Stimulated activated naive CD8-positive, alpha-beta T cell treated with anti-CD3 and anti-CD28 coated beads, Interleukin-15, Interleukin-2, amounts not matched to agents 100 U/mL and 50 U/mL, for 24 hours (primary cell): ENCODE measurements at regions not wholly inside any gene's neighbourhood (a gene's known extent, or its start where the extent isn't known, plus 50 kb on each side); places are given as distances from the start of the nearest gene placed in this dataset.

Source experiments
- ATAC-seq: fragments of 150-1000 bp; cut with Tn5 transposase; one replicate; pipeline ENCODE4 v1.10.0; 2021
- DNase-seq: peaks from one replicate; pipeline ENCODE4 v3.0.0; 2021

DNA sequence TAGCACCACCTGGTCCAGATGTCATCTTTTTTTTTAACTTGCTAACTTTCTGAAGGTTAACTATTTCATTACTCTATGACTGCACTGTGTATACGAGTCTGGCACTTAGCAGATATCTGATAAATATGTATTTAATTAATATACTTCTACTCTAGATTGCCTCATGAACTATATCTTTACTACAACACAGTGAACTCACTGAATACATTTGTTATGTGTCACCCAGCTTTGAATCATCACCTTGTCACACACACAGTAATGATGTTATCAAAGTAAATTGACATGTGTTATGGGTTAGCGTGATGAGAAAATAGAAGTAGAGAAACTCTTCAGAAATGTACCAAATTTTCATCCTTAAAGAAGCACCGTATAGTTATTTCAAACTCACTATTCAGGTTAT is 419.3 kb upstream of the ADGRL3 start:
- DNase-seq: no peak
- no peak for ATAC-seq

DNA sequence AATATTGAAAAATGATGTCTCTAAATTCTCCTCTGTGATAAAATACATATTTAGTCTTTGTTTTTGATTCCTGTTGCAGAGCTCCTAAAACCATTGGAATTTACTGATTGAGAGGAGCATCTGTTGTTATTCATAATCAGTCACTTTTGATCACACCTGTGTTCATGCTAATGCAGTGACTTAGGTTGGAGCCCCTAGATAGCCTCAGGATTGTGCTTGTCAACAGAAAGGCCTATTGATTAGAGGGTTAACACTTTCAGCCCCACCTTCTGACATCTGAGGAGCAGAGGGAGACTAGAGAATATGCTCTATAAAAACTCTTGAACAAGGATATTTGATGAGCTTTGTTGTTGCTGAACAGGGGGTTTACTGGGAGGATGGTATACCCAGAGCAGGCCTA is 409.5 kb upstream of the ADGRL3 start:
- DNase-seq (no peak), ATAC-seq (no peak)

DNA sequence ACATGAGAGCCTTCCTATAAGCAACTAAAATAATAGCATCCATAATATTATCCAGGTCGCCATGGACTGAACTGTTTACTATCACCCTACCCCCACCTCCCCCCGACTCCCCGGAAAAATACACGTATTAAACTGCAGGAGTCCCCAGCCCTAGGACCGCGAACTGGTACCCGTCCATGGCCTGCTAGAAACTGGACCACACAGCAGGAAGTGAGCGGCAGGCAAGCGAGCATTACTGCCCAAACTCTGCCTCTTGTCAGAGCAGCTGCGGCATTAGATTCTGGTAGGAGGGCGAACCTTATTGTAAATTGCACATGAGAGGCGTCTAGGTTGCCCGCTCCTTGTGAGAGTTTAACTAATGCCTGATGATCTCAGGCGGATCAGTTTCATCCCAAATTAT is 405.8 kb upstream of the ADGRL3 start:
- no peak for ATAC-seq

DNA sequence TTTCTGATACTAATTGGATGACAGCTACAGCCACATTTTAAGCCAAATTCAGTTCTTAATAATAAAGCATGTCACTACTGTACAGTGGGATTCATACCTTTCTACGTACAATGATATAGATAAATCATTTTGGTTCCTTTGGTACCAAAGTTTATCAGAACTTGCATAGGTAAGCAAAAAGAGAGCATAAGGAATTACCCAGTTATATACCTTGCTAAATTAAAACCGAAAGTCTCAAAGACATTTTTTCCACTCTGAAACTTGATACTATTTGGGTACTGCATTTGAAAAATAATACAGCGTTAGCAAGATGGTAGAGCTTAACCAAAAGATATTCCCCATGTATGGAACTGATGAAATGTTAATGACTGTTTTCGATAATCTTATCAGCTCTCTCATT is 400.9 kb upstream of the ADGRL3 start:
- no peak for ATAC-seq
- no peak for DNase-seq

More for the DNA sequence above, 405.8 kb upstream of the ADGRL3 start:
- no peak for DNase-seq

DNA sequence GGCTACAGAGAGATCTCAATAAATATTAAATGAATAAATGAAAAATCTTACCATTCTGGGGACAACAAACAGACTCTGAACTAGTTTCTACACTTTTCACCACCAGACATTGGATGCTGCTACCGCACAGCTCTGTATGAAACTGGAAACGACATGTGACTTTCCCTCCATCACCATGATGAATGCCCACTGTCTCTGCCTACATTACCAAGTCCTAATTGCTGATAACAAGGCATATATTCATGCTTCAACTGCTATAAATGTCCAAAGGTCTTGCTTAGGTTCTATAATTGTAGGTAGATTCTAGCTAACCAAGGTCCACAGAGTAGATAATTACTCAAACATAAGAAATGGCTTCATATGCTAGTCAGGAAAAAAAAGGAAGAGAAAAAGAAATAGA is 399.4 kb upstream of the ADGRL3 start:
- ATAC-seq (no peak), DNase-seq (no peak)

DNA sequence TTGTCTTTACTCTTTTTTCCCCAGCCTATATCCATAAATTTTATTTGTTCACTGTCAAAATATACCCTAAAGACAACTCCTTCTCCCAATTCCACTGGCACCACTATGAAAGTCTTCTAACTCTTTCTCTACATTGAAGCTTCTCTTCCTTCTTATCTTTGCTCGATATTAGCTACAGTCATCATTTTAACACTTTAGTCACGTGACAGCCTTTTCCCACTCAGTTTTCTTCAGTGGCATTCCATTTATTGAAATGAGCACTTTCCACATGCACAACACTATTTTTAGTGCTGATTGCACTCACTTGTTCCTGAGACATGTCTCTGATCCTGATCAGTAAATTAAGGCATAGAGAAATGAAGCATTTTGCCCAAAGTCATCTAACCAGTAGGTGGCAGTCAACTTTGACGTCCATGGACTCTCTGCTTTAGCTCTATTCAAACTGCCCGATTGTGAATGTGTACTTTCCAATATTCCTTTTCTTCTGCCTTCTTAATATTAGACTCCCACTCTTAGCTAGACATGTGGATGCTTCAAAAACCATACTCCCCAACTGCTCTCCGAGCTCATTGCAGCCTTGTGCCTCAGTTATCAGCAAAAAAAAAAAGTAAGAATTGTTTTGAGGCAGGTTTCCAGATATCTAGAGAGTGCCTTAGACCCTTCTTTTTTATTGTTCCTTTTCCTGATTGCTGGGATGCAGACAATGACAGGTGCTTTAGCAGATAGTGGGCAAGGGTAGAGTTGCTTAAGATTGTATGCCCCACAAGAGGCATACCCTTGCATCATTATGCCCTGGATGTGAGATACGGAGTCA is 394.4 kb upstream of the ADGRL3 start:
- ATAC-seq (no peak), DNase-seq (no peak)

DNA sequence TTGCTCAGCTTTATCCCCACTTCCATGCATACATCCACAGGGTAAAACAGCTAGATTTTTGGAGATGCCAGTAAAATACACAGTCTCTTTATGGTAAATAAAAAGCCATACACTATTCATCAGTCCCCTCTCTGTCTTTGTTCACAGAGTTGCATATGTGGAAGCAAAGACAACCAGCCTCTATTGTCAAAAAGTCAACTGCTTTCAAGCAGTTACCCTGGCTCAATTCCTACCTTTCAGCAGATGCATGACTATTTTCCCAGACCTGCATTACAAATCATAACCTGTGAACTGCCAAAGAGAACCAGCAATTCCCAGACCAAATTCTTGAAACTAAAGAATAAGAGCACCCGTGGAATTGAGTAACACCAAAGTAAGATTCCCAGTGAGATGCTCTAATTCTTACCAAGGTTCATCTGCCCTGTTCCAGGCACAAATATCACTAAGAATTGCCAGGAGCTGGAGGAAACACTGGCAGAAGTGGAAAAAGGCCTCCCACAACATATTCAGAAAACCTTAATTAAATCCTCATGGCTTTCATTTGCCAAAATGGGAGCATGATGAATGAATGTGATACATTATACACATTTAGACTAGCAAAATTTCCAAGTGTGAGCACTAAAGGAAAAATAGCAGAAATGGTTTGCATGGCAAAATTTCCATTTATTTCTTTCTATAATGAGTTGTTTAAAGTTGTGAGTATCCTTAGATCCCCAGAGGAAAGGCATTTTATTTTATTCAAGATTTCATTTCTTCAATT is 391.2 kb upstream of the ADGRL3 start:
- ATAC-seq (no peak), DNase-seq (no peak)

DNA sequence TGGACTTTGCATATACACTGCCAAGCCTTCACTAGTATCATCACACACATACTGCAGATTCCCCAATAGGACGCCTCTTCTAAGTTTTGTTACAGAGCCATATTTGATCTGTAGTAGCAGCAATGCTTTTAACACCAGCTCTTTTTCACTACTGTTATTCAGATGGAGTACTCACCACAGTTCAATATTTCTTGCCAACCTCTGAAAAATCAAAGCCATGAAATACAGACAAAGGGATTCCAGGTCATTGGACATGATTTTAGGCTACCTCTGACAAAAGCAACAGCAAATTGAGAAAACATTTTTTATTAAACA is 390.7 kb upstream of the ADGRL3 start:
- ATAC-seq: no peak
- DNase-seq: no peak

DNA sequence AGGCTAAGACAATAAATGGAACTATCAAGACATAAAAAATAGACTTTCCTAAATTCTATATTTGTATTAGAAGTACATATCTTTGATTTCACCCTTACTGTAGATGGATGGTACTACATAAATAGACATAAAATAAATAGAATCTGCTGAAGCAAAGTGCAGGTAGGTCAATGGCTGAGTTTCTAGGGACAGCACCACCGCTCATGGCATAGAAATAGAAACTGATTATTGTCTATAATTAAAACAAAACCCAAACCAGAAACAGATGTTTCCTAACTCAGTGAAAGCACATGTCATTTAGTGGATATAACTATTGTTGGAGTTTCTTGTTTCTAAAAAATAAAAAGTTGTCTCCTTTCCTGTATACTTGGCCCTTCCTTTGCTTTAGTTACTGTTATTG is 387.3 kb upstream of the ADGRL3 start:
- DNase-seq: no peak
- ATAC-seq: no peak

DNA sequence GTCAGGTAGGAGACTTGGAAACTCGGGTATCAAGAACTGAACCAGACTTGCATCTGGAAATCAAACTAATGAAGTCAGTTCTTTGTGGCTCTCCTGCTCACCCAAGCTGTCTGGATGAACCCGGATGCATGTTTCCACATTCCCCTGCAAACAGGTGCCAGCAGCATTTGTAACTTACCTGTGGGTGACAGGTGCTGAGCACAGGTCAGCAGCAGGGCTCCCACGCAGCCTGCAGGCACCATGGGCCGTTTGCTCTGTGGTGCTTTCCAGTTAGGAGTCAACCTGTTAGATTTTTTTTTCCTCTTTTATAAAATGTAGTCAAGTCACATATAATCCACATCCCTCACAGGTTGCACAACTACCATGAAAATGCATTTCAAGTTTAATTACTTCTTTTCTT is 385.6 kb upstream of the ADGRL3 start:
- DNase-seq: no peak
- no peak for ATAC-seq

DNA sequence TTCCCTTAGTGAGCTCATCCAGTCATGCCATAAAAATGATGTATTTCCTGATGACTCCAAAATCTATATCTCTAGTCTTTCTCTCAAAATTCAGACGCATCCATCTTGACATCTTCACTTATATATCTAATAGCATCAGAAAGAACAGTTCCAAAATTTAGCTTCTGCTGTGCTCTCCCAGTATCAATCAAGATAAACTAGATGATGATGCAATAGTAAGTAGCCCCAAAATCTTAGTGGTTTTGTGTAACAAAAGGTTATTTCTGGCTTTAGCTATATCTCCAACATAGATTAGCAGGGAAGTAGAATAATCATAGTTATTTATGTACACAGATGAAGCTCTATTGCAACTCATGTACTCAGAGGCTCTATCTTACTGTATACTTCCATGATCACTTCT is 382.5 kb upstream of the ADGRL3 start:
- ATAC-seq: no peak
- DNase-seq: no peak

DNA sequence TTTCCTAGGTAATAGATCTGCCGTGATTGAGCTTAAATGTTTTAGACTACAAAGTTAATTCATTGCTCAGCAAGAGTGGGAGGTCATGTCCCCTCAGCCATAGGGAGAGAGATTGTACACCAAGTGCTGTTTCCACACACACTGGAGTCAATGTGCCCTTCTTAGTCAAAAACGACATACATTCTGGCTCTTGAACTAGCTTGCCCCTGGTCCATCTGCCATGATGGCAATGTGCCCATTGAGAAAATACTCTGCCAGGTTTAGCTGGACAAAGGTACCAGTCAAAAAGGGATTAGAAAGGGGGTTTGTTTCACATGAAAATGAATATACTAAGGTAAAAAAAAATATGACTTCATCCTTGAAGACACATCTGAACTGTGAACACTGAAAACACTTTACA is 377.1 kb upstream of the ADGRL3 start:
- DNase-seq (no peak), ATAC-seq (no peak)

DNA sequence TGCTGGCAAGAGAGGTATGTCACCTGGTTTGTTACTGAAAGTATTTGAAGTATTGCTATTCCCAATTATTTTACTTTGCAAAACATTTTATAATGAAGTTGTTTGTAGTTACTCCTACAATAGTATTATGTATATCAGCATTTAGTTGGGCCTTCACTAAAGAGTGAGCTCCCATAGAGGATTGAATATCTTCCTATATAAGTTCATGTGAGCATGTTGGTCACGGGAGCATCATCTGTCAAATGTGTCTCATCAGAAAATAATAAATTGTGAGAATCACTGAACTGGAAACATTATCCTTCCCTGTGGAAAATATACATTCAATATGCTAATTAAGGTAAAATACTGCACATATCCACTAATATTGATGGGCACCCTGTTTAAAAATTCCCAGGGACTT is 360.1 kb upstream of the ADGRL3 start:
- ATAC-seq (no peak), DNase-seq (no peak)

DNA sequence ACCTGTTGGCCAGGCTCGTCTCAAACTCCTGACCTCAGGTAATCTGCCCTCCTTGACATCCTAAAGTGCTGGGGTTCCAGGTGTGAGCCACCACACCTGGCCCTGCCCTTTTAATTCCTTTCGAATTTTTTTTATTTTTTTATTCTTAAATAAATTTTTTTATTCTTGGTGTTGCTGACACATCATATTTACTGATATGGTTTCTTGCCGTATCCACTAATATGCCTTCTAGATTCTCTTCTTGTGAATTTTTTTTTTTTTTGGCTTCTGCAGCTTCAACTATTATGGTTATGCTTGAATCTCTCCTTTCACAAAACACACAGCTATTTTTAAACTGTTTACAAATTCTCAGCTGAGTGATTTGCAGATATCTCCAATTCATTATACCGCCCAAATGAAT is 353.4 kb upstream of the ADGRL3 start:
- DNase-seq (no peak), ATAC-seq (no peak)

DNA sequence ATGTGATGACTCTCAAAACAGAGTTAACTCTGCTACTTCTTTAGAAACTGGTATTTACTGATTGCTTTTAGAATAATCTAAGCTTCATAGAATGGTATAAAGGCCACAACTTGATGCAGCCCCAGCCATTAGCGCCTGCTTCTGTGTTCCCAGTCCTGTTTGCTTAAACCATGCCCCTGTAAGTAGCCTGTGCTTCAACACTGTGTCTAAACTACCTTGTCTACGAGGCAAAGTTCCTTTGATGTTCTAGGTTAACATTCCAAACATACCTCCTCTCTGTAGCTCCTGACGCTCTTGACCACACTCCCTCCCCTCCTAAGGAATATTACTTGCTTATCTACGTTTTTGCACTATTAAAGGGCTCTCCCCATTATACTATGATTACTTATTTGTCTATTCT is 352.5 kb upstream of the ADGRL3 start:
- no peak for DNase-seq
- ATAC-seq: no peak

DNA sequence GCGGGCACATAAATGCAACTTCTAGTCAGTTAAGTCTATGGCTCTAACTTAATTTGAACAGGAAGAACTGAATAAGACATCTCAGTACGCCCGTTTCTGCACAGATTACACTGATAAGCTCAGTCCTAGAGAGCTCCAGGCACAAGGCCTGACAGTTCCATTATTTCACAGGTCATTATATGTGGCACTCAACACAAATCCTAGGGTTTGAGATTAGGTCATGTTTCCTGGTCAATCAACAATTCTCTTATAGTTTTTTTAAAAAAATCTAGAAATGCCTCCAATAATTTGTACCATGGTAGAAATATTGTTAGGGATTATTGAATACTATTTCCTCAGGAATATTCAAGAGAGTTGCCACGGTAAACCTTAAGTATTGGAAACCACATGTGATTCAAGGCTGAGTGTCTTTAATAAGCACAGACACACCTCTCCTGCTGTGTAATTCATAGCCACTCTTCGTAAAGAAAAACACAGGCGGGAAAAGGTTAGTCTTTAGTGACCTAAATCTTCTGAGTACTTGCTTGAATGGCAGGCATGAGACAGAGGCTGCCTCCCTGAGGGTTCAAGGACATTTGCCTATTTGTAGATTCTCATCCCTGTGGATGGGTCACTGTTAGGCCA is 342.9 kb upstream of the ADGRL3 start:
- ATAC-seq (no peak), DNase-seq (no peak)

DNA sequence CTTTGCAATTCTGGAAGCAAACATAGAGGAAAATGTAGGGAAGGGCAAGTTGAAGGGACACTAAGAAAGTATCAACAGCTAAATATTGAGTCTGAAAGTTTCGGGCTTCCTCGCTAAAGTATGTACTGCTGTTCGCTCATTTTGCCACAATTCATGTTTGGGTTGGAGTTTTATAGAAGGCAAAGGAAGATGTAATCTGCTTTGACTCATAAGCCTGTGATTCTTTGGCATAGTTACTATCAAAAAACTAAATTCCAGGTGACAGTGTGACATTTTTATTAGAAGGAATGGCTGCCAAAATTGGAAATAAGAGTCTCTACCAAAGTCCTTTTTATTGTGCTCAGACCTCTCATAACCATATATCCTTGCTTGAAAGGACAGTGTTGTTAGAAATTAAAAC is 336.7 kb upstream of the ADGRL3 start:
- ATAC-seq: no peak
- DNase-seq: no peak

DNA sequence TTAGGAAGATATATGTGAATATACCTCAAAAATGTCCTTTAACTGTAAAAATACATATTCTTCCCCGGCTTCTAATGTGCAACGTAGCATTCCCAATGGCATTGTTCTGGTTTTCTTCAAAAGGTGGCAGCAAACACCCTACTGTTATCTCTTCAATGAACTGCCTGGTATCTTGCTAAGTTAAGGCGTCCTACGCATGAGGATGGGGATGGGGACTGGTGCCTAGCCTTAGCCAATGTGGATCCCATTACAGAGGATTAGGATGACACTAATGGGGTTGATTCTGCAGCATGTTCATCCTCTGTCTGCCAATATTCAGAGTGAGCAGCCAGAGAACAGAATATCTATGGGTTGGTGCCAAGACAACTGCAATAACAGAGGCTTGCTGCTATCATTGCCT is 334.9 kb upstream of the ADGRL3 start:
- no peak for DNase-seq
- no peak for ATAC-seq

DNA sequence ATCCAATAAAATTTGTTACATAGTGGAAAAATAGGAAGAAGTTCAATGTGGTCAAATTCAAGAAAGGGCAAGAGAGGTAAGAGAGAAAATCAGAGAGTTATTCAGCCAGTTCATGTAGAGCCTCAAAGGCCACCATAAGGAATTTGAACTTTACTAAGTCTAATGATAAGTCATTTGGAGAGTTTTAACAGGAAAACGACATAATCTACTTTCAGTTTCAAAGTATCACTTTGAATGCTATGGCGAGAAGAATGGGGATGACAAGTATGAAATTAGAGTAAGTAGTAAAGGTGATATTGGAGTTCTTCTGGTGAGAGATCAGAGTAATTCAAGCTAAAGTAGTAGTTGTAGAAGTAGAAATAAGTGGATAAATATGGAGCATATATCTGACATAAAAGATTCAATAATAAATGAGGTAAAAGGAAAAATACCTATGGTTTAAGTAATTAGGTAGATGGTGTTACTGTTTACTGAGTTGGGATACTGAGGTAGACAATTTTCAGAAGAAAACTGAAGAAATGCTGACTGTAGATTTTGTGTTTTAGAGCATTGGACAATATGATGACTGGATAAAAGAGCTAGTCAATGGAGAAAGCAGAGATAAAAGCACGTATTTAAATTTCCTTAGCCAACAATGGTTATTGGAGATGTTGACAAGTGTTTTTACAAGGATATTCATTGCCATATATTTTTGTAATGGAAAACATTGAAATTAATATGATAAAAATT is 331.7 kb upstream of the ADGRL3 start:
- DNase-seq (no peak), ATAC-seq (no peak)

DNA sequence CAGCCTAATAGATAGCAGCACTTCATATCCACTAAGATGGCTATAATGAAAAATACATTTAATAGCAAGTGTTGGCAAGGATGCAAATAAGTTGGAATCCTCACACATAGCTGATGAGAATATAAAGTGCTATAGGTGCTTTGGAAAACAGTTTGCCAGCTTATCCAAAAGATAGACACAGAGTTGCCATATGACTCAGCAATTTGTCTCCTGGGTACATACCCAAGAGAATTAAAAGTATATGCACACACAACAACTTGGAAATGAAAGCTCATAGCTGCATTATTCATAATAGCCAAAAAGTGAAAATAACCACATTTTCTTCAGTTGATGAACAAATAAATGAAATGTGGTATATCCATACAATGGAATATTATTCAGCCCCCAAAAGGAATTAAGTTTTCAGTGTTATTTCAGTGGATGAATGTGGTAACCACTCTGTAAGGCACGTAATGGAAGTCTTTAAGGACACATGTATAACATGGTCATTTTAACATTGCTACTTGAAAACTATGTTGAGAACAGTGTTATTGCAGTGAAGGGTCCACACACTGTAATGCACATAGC is 320.9 kb upstream of the ADGRL3 start:
- ATAC-seq (no peak), DNase-seq (no peak)

DNA sequence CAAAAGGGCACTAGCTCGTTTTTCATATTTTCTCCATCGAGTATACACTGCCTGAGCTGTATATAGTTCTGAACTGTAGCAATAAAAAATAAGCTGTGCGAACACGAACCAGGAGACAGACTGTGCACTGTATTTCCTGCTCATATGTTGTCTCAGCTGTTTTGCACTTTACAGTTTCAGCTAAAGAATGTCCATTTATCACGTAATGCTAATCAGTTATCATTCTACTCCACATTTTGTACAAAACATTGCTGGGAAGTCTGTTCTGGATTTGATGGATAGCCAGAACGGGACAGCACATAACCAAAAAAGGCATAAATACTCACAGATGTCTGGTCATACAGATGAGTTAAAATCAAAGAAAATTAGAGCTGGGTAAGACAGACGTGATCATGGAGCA is 315.5 kb upstream of the ADGRL3 start:
- ATAC-seq: no peak
- DNase-seq: no peak

DNA sequence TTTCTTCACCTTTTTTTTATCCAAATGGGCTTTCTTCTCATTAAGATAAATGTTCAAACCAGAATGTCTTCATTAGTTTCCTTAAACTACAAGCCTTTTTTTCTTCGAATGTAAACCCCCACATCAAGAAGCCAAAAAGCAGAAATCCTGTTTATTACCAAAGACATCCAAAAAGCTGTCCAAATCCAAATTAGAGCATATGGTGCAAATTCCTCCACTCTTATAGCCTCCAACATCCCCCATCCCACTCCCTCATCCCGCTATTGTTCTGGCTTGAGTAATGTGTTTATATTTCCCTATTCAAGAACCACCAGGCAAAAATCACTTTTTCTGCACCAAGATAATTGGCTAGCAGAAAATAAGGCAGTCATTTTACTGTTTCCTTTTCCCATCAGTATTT is 315.1 kb upstream of the ADGRL3 start:
- ATAC-seq: no peak
- DNase-seq: no peak

DNA sequence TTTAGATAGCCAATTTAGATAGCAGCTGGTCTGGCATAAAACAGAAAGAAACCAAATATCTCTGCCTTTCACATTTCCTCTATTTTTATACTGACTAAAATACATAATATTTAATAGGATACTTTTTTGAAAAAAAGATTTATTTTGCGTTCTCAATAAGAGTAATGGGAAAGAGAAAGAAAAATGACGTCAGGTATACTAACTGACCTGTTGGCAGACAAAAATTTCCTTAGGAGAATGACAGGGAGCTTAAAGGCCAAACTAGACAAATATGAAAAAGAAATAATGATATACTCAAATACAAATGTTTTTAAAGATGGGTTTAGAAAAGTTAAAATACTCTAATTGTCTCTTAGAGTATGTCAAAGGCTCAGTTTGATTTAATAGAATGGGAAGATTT is 309.4 kb upstream of the ADGRL3 start:
- DNase-seq (no peak), ATAC-seq (no peak)
